H1 (cell line): ENCODE measurements at regions not wholly inside any gene's neighbourhood (a gene's known extent, or its start where the extent isn't known, plus 50 kb on each side); places are given as distances from the start of the nearest gene placed in this dataset.

Experiments
- CTCF ChIA-PET: fragments of 300-600 bp; sonication (Branson Sonifier 250); formaldehyde crosslinking; loops from one replicate; lab custom pipeline; 2021; ENCODE audit not compliant: partially characterized antibody; lab: Charles Lee
- POLR2A ChIA-PET: fragments of 300-600 bp; sonication (Branson Sonifier 250); formaldehyde crosslinking; loops from one replicate; lab custom pipeline; 2021; ENCODE audit warnings: inconsistent platforms; ENCODE audit not compliant: partially characterized antibody; lab: Charles Lee
- DNase-seq, 2 experiments: peaks; one replicate each; pipeline versions ENCODE4 v3.0.0 to v3.0.0-alpha.2; 2010 to 2022; ENCODE audit warnings: low spot score in 2 of 2, low read depth in 1 of 2, mixed read lengths in 1 of 2
- FAIRE-seq: peaks from 2 replicates; lab custom pipeline; 2011; peaks lifted over from hg19 to GRCh38; lab: Jason Lieb, UNC
- H2AFZ ChIP-seq: 2 replicates; pipeline ENCODE4 v1.8.1; 2012; ENCODE audit warnings: low read length, inconsistent platforms
- H2AK5ac ChIP-seq: 2 replicates; pipeline ENCODE4 v1.6.1; 2013; ENCODE audit warnings: low read depth, low read length
- H2BK120ac ChIP-seq: replicated peaks from 2 replicates; pipeline ENCODE3; 2013; ENCODE audit warnings: low read depth, low read length, inconsistent platforms
- H2BK12ac ChIP-seq: 2 replicates; pipeline ENCODE4 v1.6.1; 2013; ENCODE audit warnings: low read depth, low read length
- H2BK15ac ChIP-seq: 2 replicates; pipeline ENCODE4 v1.6.1; 2013; ENCODE audit warnings: low read length
- H2BK20ac ChIP-seq: 2 replicates; pipeline ENCODE4 v1.6.1; 2013; ENCODE audit warnings: low read length
- H2BK5ac ChIP-seq: 2 replicates; pipeline ENCODE4 v1.6.1; 2013; ENCODE audit warnings: low read depth, low read length
- H3K14ac ChIP-seq: 2 replicates; pipeline ENCODE4 v1.6.1; 2013; ENCODE audit warnings: inconsistent platforms; ENCODE audit not compliant: insufficient read length
- H3K18ac ChIP-seq: 2 replicates; pipeline ENCODE4 v1.6.1; 2013; ENCODE audit warnings: low read length; ENCODE audit errors: extremely low read depth
- H3K23ac ChIP-seq: 2 replicates; pipeline ENCODE4 v1.6.1; 2013; ENCODE audit warnings: inconsistent platforms; ENCODE audit not compliant: insufficient read length
- H3K23me2 ChIP-seq: 2 replicates; pipeline ENCODE4 v1.6.1; 2013; ENCODE audit warnings: low read depth, low read length
- H3K27ac ChIP-seq: 2 replicates; pipeline ENCODE4 v1.6.1; 2011; ENCODE audit warnings: low read depth, low read length, inconsistent platforms
- H3K27me3 ChIP-seq, 4 experiments: replicated peaks in 1 of 4; 1 replicate in 1 of 4; 2 replicates in 3 of 4; pipeline versions ENCODE4 v1.6.1 to v1.8.1; 2011 to 2013; ENCODE audit warnings: low read length in 3 of 4, mild to moderate bottlenecking in 3 of 4, inconsistent platforms in 2 of 4, mixed read lengths in 2 of 4, moderate library complexity in 1 of 4; ENCODE audit not compliant: control insufficient read depth in 3 of 4, insufficient read depth in 3 of 4; ENCODE audit errors: extremely low read depth in 1 of 4
- H3K36me3 ChIP-seq, 4 experiments: 2 replicates each; pipeline versions ENCODE4 v1.6.1 to v1.8.1; 2011 to 2013; ENCODE audit warnings: mild to moderate bottlenecking in 4 of 4, low read length in 3 of 4, moderate library complexity in 2 of 4, control low read depth in 1 of 4, inconsistent platforms in 1 of 4; ENCODE audit not compliant: insufficient read depth in 4 of 4, control insufficient read depth in 2 of 4
- H3K4ac ChIP-seq: replicated peaks from 2 replicates; pipeline ENCODE3; 2013; ENCODE audit warnings: low read length, low read depth, mixed read lengths, inconsistent platforms; ENCODE audit not compliant: insufficient read length
- H3K4me1 ChIP-seq, 4 experiments: replicated peaks in 1 of 4; 1 replicate in 1 of 4; 2 replicates in 3 of 4; pipeline versions ENCODE4 v1.6.1 to v1.8.1; 2011 to 2013; ENCODE audit warnings: low read length in 3 of 4, inconsistent platforms in 2 of 4, mixed read lengths in 1 of 4; ENCODE audit not compliant: insufficient read depth in 4 of 4, control insufficient read depth in 3 of 4
- H3K4me2 ChIP-seq, 2 experiments: 2 replicates each; pipeline versions ENCODE4 v1.6.1 to v1.8.1; 2011 to 2013; ENCODE audit warnings: low read depth in 2 of 2, low read length in 2 of 2, control low read depth in 1 of 2, inconsistent platforms in 1 of 2, mild to moderate bottlenecking in 1 of 2; ENCODE audit not compliant: insufficient read depth in 1 of 2
- H3K4me3 ChIP-seq, 4 experiments: fragments of 200-600, 300-600 bp in 1 of 4; sonication (generic), shearing (Covaris generic), sonication (Bioruptor Twin) in 1 of 4; 2 replicates each; pipeline versions ENCODE4 v1.5.1 to v1.8.1; 2011 to 2016; ENCODE audit warnings: low read length in 4 of 4, low read depth in 3 of 4, control low read depth in 2 of 4, inconsistent platforms in 2 of 4, mild to moderate bottlenecking in 2 of 4, mixed read lengths in 1 of 4, moderate library complexity in 1 of 4; ENCODE audit not compliant: insufficient read depth in 2 of 4; ENCODE audit errors: extremely low read depth in 1 of 4
- H3K56ac ChIP-seq: replicated peaks from 2 replicates; pipeline ENCODE3; 2013; ENCODE audit warnings: low read depth, mild to moderate bottlenecking, mixed read lengths, low read length, inconsistent platforms; ENCODE audit not compliant: insufficient read length
- H3K79me1 ChIP-seq: 2 replicates; pipeline ENCODE4 v1.6.1; 2013; ENCODE audit warnings: low read depth, low read length, control low read depth
- H3K79me2 ChIP-seq, 2 experiments: 2 replicates each; pipeline versions ENCODE4 v1.6.1 to v1.8.1; 2012 to 2013; ENCODE audit warnings: low read length in 2 of 2, mild to moderate bottlenecking in 2 of 2, inconsistent platforms in 1 of 2; ENCODE audit not compliant: insufficient read depth in 2 of 2, control insufficient read depth in 1 of 2
- H3K9ac ChIP-seq, 4 experiments: replicated peaks in 1 of 4; 1 replicate in 1 of 4; 2 replicates in 3 of 4; pipeline versions ENCODE4 v1.6.1 to v1.8.1; 2011 to 2013; ENCODE audit warnings: low read depth in 3 of 4, low read length in 3 of 4, control low read depth in 2 of 4, mild to moderate bottlenecking in 2 of 4, moderate library complexity in 2 of 4, inconsistent platforms in 1 of 4; ENCODE audit errors: extremely low read depth in 1 of 4
- H3K9me3 ChIP-seq, 2 experiments: 2 replicates each; pipeline versions ENCODE4 v1.6.1 to v1.8.1; 2012 to 2013; ENCODE audit warnings: mild to moderate bottlenecking in 2 of 2, moderate library complexity in 2 of 2, control low read depth in 1 of 2, inconsistent platforms in 1 of 2, low read depth in 1 of 2, low read length in 1 of 2, mixed read lengths in 1 of 2; ENCODE audit not compliant: insufficient read depth in 2 of 2
- H4K20me1 ChIP-seq, 2 experiments: replicated peaks in 1 of 2; 2 replicates each; pipeline versions ENCODE3 to v1.8.1; 2011 to 2013; ENCODE audit warnings: inconsistent platforms in 2 of 2, low read length in 2 of 2, mild to moderate bottlenecking in 1 of 2; ENCODE audit not compliant: insufficient read depth in 2 of 2, control insufficient read depth in 1 of 2
- H4K5ac ChIP-seq: 2 replicates; pipeline ENCODE4 v1.6.1; 2013; ENCODE audit warnings: low read length, low read depth, mixed read lengths, inconsistent platforms; ENCODE audit not compliant: insufficient read length
- H4K8ac ChIP-seq: 2 replicates; pipeline ENCODE4 v1.8.0; 2013; ENCODE audit warnings: mild to moderate bottlenecking, moderate library complexity, low read length, inconsistent platforms; ENCODE audit not compliant: insufficient read depth; ENCODE audit errors: extremely low read depth
- H4K91ac ChIP-seq: replicated peaks from 2 replicates; pipeline ENCODE3; 2013; ENCODE audit warnings: low read length, mixed read lengths, inconsistent platforms; ENCODE audit not compliant: insufficient read length
- CHD2 ChIP-seq: IDR thresholded peaks from 2 replicates; pipeline ENCODE4 v1.6.1; 2012; ENCODE audit warnings: low read length, improper control_type of control experiment
- EZH2 ChIP-seq: fragments of 200-600 bp; sonication (generic); IDR thresholded peaks from 2 replicates; pipeline ENCODE4 v1.7.1; 2012; ENCODE audit warnings: low read depth, mild to moderate bottlenecking, moderate library complexity, low read length, inconsistent platforms; ENCODE audit not compliant: severe bottlenecking
- KDM4A ChIP-seq: IDR thresholded peaks from one replicate; pipeline ENCODE4 v1.7.1; 2012; ENCODE audit warnings: low read depth, mild to moderate bottlenecking, moderate library complexity, low read length, inconsistent platforms; ENCODE audit not compliant: severe bottlenecking
- SP2 ChIP-seq: IDR thresholded peaks from 2 replicates; pipeline ENCODE4 v1.6.1; 2012; ENCODE audit warnings: mild to moderate bottlenecking, low read length, inconsistent platforms
- SUZ12 ChIP-seq: fragments of 200-600 bp; sonication (generic); IDR thresholded peaks from 2 replicates; pipeline ENCODE4 v1.6.1; 2012; ENCODE audit warnings: mild to moderate bottlenecking, inconsistent platforms, low read length, moderate library complexity, mixed read lengths
- WGBS, 2 experiments: shearing (Covaris generic) in 1 of 2; methylation state at CpG; one replicate each; pipeline versions ENCODE4 v1.1.6 to v1.1.7; 2013 to 2015; ENCODE audit warnings: low lambda C conversion rate in 2 of 2, mixed read lengths in 2 of 2, inconsistent platforms in 1 of 2, low coverage in 1 of 2, missing lambda C conversion rate in 1 of 2; ENCODE audit not compliant: insufficient replicate concordance in 2 of 2, insufficient coverage in 1 of 2, insufficient read length in 1 of 2; ENCODE audit errors: extremely low coverage in 1 of 2, missing lambda C conversion rate in 1 of 2; 5-methylcytosine and 5-hydroxymethylcytosine counted together

- H4K5ac ChIP-seq, result no peak overlapping the region
- 1% methylated on average over 12 of the region's 15 CpGs; no CpG with 5 or more reads in 1 of the 2 experiments for WGBS, 2 experiments
- H3K14ac ChIP-seq, result no peak overlapping the region
- no peak overlapping the region for H3K9ac ChIP-seq
- H2BK12ac ChIP-seq, result no peak overlapping the region
- H4K8ac ChIP-seq, result no peak overlapping the region
- no peak overlapping the region for H3K4ac ChIP-seq
- H3K4me1 ChIP-seq, result peaks cover 2 to 6% (median 4%) of the 10 kb centered on the region in 4 experiments; a peak in 6 of 7 replicates
- peak overlapping the region; percentile 76 to 92 for H3K4me2 ChIP-seq
- ChIA-PET CTCF (interaction anchor here (1.2 to 2.0 kb wide), 3 partner anchors 9 to 265 kb away, joined by 3 to 11 read pairs (median 3); no protein-coding TSS in a partner anchor), POLR2A (interaction anchor here (2.3 kb wide), 1 partner anchor 9 kb away, joined by 7 read pairs; no protein-coding TSS in a partner anchor)
- no peaks in the 10 kb centered on the region for H4K20me1 ChIP-seq
- TF ChIP-seq SUZ12, result peak; percentile 59; the same call in 1 of the 2 replicates
- TF ChIP-seq SP2, result no peak
- TF ChIP-seq EZH2, result peak; percentile 68
- peak; percentile 34 for TF ChIP-seq KDM4A
- TF ChIP-seq CHD2, result no peak
- H3K4me3 ChIP-seq, result peak overlapping the region; percentile 34 to 67 (median 40)
- DNase-seq (peak in 1 of 2 experiments; percentile 62), FAIRE-seq (no peak)
- peaks cover 9% of the 10 kb centered on the region; the same call in 1 of the 2 replicates for H3K23me2 ChIP-seq
- no peak overlapping the region for H3K27ac ChIP-seq
- H2AFZ ChIP-seq, result peak overlapping the region; percentile 80; the same call in 1 of the 2 replicates
- H2BK5ac ChIP-seq, result no peak overlapping the region
- peaks cover 4 to 33% (median 29%) of the 10 kb centered on the region in 4 experiments for H3K27me3 ChIP-seq
- no peak overlapping the region for H2BK15ac ChIP-seq
- no peaks in the 10 kb centered on the region for H3K36me3 ChIP-seq
- no peaks in the 10 kb centered on the region for H3K79me1 ChIP-seq
- H2AK5ac ChIP-seq, result no peak overlapping the region
- no peak overlapping the region for H4K91ac ChIP-seq
- no peak overlapping the region for H3K18ac ChIP-seq
- H2BK20ac ChIP-seq, result no peak overlapping the region
- H3K79me2 ChIP-seq, result no peaks in the 10 kb centered on the region
- H3K9me3 ChIP-seq, result no peaks in the 10 kb centered on the region
- H2BK120ac ChIP-seq, result no peak overlapping the region
- no peak overlapping the region for H3K56ac ChIP-seq
- H3K23ac ChIP-seq, result no peak overlapping the region
Observed at GRCh38 chr5:176133877-176134276, 104.3 kb upstream of the SIMC1 start.
